Esophagus muscularis mucosa (tissue), 4 donors: ENCODE measurements at regions not wholly inside any gene's neighbourhood (a gene's known extent, or its start where the extent isn't known, plus 50 kb on each side); places are given as distances from the start of the nearest gene placed in this dataset.
"Not testable (repeated sequence)": the region's sequence is repeated elsewhere in the genome, so short reads cannot be mapped to it uniquely, and the experiment has no call there.

Experiments
- DNase-seq: peaks from one replicate; pipeline ENCODE4 v3.0.0-alpha.2; 2017; ENCODE audit errors: extremely low spot score
- H3K27ac ChIP-seq, 4 donors: fragments of 200-600 bp; sonication (generic); replicated peaks in 1 of 4; 1 replicate in 3 of 4; 2 replicates in 1 of 4; pipeline ENCODE4 v1.5.1; 2016 to 2019; ENCODE audit warnings: mild to moderate bottlenecking in 1 of 4
- H3K27me3 ChIP-seq, 4 donors: fragments of 200-600 bp; sonication (generic); one replicate each; pipeline versions ENCODE4 v1.5.1 to v1.6.0; 2016 to 2019
- H3K36me3 ChIP-seq, 4 donors: fragments of 200-600 bp; sonication (generic); one replicate each; pipeline ENCODE4 v1.5.1; 2016 to 2019
- H3K4me1 ChIP-seq, 4 donors: fragments of 200-600 bp; sonication (generic); one replicate each; pipeline ENCODE4 v1.5.1; 2016 to 2019
- H3K4me3 ChIP-seq, 4 donors: fragments of 200-600 bp; sonication (generic); 1 replicate in 2 of 4; 2 replicates in 2 of 4; pipeline ENCODE4 v1.5.1; 2016 to 2019; ENCODE audit warnings: mild to moderate bottlenecking in 4 of 4, moderate library complexity in 1 of 4
- H3K9me3 ChIP-seq, 4 donors: fragments of 200-600 bp; sonication (generic); 1 replicate in 3 of 4; 2 replicates in 1 of 4; pipeline ENCODE4 v1.5.1; 2016 to 2019
- EP300 ChIP-seq: sonication (generic); formaldehyde crosslinking; IDR thresholded peaks from one replicate; pipeline ENCODE4 v1.6.1; 2017; ENCODE audit warnings: antibody characterized with exemption
- POLR2A ChIP-seq: fragments of 450-650 bp; IDR thresholded peaks from one replicate; pipeline ENCODE4 v1.6.1; 2017; ENCODE audit warnings: antibody characterized with exemption, moderate library complexity, mild to moderate bottlenecking, low read depth
- POLR2AphosphoS5 ChIP-seq, 2 donors: sonication (generic); formaldehyde crosslinking; IDR thresholded peaks; one replicate each; pipeline ENCODE4 v1.6.1; 2017; ENCODE audit warnings: antibody characterized with exemption in 2 of 2
- WGBS: methylation state at CpG from one replicate; pipeline ENCODE4 v1.1.5; 2018; 5-methylcytosine and 5-hydroxymethylcytosine counted together
- intact Hi-C: fragments of 100-400 bp; cut with DNase I; formaldehyde crosslinking; loops from one replicate; pipeline ENCODE4 v1.15.1; 2023
- TF ChIP-seq, protein P1 (sequence below), 3 experiments: fragments of 200-600 bp in 2 of 3; fragments of 450-650 bp in 1 of 3; sonication (generic) in 2 of 3; IDR thresholded peaks; one replicate each; pipeline ENCODE4 v1.5.1; 2017 to 2019; ENCODE audit warnings: antibody characterized with exemption in 3 of 3, mild to moderate bottlenecking in 2 of 3, moderate library complexity in 1 of 3

DNA sequence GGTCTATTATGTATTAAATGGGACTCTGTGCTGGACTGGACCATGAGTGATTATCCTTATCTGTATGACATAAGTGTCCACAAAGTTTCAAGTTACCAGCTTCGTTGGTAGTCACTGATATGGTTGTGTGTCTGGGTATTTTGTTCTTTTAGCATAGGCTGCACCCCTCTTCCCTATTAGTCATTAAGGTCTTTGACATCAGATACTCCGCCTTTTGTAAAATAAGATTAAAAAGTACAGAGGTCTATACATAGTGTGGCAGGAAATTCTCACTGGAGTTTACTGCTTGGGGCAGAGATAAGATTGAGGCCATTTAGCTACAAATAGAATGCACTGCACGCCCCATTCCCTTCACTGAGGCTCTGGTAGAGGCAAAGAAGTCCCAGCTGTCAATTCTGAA, 99.4 kb downstream of the TMEM215 start:
- intact Hi-C loops = no loop called here
- Histone ChIP-seq H3K36me3 (no peaks in the 10 kb centered on the region), H3K9me3 (no peaks in the 10 kb centered on the region), H3K27ac (no peak overlapping the region), H3K4me1 (peaks cover 0 to 11% (median 3%) of the 10 kb centered on the region in 4 donors), H3K27me3 (no peaks in the 10 kb centered on the region), H3K4me3 (no peak overlapping the region)
- TF ChIP-seq POLR2AphosphoS5 (IDR thresholded peaks at IDR 0.05) = no peak
- no peak for TF ChIP-seq POLR2A
- TF ChIP-seq, protein P1, sequence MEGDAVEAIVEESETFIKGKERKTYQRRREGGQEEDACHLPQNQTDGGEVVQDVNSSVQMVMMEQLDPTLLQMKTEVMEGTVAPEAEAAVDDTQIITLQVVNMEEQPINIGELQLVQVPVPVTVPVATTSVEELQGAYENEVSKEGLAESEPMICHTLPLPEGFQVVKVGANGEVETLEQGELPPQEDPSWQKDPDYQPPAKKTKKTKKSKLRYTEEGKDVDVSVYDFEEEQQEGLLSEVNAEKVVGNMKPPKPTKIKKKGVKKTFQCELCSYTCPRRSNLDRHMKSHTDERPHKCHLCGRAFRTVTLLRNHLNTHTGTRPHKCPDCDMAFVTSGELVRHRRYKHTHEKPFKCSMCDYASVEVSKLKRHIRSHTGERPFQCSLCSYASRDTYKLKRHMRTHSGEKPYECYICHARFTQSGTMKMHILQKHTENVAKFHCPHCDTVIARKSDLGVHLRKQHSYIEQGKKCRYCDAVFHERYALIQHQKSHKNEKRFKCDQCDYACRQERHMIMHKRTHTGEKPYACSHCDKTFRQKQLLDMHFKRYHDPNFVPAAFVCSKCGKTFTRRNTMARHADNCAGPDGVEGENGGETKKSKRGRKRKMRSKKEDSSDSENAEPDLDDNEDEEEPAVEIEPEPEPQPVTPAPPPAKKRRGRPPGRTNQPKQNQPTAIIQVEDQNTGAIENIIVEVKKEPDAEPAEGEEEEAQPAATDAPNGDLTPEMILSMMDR (IDR thresholded peaks at IDR 0.05) = no peak
- TF ChIP-seq EP300 = no peak
- 19% methylated on average over 3 of the region's 3 CpGs for WGBS
- DNase-seq = no peak

DNA sequence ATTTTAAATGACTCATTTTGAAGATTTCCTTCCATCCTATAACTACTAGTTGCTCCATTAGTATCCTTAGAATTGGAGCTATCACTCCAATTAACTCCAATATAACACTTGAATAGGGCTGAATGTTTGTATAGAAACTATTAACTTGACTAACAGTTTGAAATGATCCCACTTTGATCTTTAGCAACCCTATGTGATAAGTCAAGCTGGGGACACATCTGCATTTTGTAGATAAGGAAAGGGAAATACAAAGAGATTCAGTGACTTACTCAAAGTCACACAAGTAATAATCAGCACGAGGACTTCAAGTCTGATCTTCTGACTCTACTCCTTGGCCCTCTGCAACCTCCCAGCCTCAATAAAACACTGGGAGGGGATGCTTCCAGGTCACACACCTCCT, 101.1 kb downstream of the TMEM215 start:
- no peak overlapping the region for H3K4me3 ChIP-seq
- H3K4me1 ChIP-seq = peaks cover 0 to under 1% (median 0%) of the 10 kb centered on the region in 4 donors
- no peaks in the 10 kb centered on the region for H3K27me3 ChIP-seq
- TF ChIP-seq, protein P1 (IDR thresholded peaks at IDR 0.05) = no peak
- TF ChIP-seq POLR2A (no peak), EP300 (no peak), POLR2AphosphoS5 (IDR thresholded peaks at IDR 0.05) (no peak)
- no peaks in the 10 kb centered on the region for H3K36me3 ChIP-seq
- WGBS = 73% methylated on average over 1 of the region's 1 CpG
- intact Hi-C loops = no loop called here
- no peaks in the 10 kb centered on the region for H3K9me3 ChIP-seq
- DNase-seq = no peak
- H3K27ac ChIP-seq = no peak overlapping the region

GRCh38 chr9:32886021-32886420, 102.7 kb downstream of the TMEM215 start:
- no peak for DNase-seq
- intact Hi-C loops = no loop called here
- Histone ChIP-seq H3K27ac (no peak overlapping the region), H3K4me3 (no peak overlapping the region), H3K36me3 (no peaks in the 10 kb centered on the region), H3K27me3 (no peaks in the 10 kb centered on the region), H3K9me3 (no peaks in the 10 kb centered on the region), H3K4me1 (no peaks in the 10 kb centered on the region)
- 100% methylated on average over 4 of the region's 4 CpGs for WGBS
- TF ChIP-seq EP300 (no peak), POLR2AphosphoS5 (IDR thresholded peaks at IDR 0.05) (no peak), POLR2A (no peak)

GRCh38 chr9:32894485-32894884, 106.9 kb downstream of the APTX start:
- H3K4me3 ChIP-seq, H3K27ac ChIP-seq, H3K36me3 ChIP-seq, H3K4me1 ChIP-seq, DNase-seq, H3K27me3 ChIP-seq, intact Hi-C loops, H3K9me3 ChIP-seq: not testable (repeated sequence)
- WGBS = 59% methylated on average over 3 of the region's 3 CpGs

DNA sequence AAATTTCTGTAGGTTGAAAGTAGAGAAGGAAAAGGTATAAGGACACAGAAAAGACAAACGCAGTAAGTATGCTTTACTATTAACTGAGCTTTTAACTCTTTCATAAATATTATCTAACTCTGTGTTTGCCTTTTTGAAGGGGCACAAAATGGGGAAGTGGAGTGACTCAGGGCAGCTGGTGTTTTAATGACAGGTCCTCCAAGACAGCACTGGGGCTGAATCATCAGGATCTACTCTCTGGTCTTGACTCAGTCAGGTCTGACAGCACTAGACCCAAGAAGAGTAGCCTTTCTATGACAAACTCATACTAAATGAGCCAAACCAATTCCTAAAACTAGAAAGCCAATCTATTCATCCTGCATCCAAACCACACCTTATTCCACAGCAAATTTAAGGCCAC, 102.2 kb downstream of the APTX start:
- H3K27ac ChIP-seq = no peak overlapping the region
- TF ChIP-seq POLR2A (no peak), EP300 (no peak), POLR2AphosphoS5 (IDR thresholded peaks at IDR 0.05) (no peak)
- TF ChIP-seq, protein P1 (IDR thresholded peaks at IDR 0.05) = no peak
- WGBS = 43% methylated on average over 1 of the region's 1 CpG
- no peaks in the 10 kb centered on the region for H3K36me3 ChIP-seq
- H3K4me3 ChIP-seq = no peak overlapping the region
- intact Hi-C loops = no loop called here
- peaks cover 0 to 8% (median 0%) of the 10 kb centered on the region in 4 donors for H3K9me3 ChIP-seq
- H3K4me1 ChIP-seq = peaks cover 0 to 3% (median 0%) of the 10 kb centered on the region in 4 donors
- DNase-seq = no peak
- no peaks in the 10 kb centered on the region for H3K27me3 ChIP-seq

DNA sequence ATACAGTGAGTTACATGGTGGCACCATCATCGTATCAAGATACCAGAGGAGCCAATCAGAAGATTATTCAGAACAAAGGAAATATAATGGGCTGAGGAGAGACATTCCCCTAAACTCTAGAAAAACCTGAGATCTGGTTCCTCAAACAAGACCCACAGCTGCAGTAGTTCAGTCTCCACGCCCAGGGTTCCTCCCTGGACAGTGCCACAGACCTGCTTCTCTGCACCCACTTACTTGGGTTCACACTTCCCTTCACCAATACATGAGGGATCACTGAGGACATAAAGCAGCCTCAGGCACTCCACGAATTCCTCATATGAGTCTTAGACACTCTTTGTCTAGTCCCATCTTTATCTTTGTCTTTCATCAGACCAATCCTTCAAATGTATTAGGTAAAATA, 101.7 kb downstream of the APTX start:
- no peak for DNase-seq
- no peak for TF ChIP-seq EP300
- TF ChIP-seq, protein P1 (IDR thresholded peaks at IDR 0.05) = no peak
- TF ChIP-seq POLR2A = no peak
- no peak for TF ChIP-seq POLR2AphosphoS5 (IDR thresholded peaks at IDR 0.05)
- Histone ChIP-seq H3K4me3 (no peak overlapping the region), H3K4me1 (peaks cover 0 to 3% (median 0%) of the 10 kb centered on the region in 4 donors), H3K27me3 (no peaks in the 10 kb centered on the region), H3K9me3 (peaks cover 0 to 8% (median 0%) of the 10 kb centered on the region in 4 donors), H3K27ac (no peak overlapping the region), H3K36me3 (no peaks in the 10 kb centered on the region)
- 80% methylated on average over 3 of the region's 3 CpGs for WGBS
- intact Hi-C loops = no loop called here
